GM19468 (cell line): ENCODE measurements at regions not wholly inside any gene's neighbourhood (a gene's known extent, or its start where the extent isn't known, plus 50 kb on each side); places are given as distances from the start of the nearest gene placed in this dataset.

Experiments
- ATAC-seq: cut with Tn5 transposase; IDR thresholded peaks from one replicate; pipeline ENCODE4 v1.9.1; 2021; ENCODE audit warnings: mild to moderate bottlenecking, moderate library complexity, moderate number of reproducible peaks; ENCODE audit not compliant: unreplicated experiment; ENCODE audit errors: extremely low read depth

DNA sequence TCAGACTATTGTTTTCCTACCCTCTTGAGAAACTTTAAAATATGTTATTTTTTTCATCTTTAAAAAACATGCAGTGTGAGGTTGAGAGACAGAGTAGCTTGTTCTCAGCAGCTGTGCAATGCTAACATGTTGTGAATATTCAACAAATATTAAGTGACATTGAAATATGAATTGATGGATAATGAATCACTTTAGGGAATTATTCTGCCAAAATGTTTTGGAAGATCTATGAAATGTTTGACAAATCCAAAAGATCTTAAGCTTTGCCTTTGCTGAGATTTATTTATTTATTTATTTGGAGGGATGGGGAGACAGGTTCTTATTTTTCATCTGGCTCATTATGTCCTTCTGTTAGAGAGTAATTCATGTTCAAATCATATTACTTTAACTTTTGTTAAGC is 680.1 kb upstream of the CXADR start:
- ATAC-seq, result no peak

GRCh38 chr21:16834791-16835190 is 678.1 kb upstream of the CXADR start:
- no peak for ATAC-seq

GRCh38 chr21:16837321-16837720 is 675.5 kb upstream of the CXADR start:
- ATAC-seq, result no peak

DNA sequence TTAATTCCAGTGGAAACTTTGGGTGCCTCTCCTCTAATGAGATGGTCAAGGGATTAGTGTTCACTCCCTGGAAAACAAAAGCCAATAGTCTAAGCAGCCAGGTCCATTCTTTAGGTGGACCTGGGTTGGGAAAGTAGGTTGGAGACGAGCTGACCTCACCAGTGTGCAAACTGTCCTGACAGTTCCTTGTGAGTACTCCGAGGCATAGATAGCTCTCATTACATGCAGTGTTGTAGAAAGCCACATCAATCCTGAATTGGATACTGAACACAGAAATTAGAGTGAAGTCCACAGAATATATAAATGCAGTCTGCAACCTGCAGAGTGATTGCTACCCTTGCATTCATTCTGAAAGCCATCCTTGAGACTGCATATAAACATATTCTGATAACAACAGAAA is 675.1 kb upstream of the CXADR start:
- ATAC-seq, result no peak

DNA sequence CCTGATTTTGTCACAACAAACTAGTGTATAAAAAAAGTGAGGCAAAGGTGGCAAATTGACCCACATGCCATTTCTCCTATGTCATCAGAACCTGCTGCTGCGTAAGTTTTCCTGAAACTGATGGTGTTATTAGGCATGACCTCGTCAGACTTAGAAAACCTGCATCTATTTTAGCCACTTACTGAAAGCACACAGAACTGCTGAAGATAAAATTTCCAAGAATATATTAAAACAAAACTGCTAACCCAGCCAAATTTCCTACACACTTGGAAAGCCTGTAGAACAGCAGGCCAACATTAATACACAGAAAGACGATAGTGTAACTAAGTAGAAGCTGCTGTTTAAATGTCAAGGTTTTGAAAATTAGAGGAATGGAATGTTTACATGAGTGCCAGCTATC is 674.5 kb upstream of the CXADR start:
- ATAC-seq, result no peak

- ATAC-seq, result no peak
Observed at GRCh38 chr21:16840538-16840937, 672.3 kb upstream of the CXADR start.

DNA sequence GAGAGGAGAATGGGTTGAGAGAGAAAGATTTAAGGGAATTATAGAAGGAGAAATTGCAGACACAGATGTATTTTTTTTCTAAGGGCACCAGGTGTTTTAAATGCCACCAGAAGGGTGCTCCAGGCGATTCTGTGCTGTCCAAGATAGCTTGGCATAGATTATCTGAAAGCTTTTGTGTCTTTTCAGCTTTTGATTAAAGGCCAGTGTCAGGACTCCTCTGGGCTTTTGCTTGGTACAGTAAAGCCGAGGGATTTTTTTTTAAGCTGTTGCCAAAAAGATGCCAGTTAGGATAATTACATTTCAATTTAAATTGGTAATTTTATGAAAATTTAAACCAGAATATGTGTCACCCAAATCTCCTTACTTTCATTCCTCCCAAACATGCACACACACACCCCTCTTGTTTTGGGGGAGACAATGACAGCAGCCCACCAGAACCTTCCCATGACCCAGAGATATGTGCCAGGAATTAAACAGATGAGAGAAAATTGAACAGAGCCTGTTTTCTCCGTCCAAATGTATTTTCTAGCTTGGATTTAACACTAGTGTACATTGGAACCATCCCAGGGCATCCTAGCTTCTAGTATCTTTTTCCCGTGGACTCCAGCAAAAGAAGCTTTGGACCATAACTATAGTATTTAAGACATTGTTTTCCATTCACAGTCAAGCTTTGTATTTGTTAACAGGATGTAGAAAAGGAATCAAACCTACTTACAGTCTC is 670.7 kb upstream of the CXADR start:
- no peak for ATAC-seq

DNA sequence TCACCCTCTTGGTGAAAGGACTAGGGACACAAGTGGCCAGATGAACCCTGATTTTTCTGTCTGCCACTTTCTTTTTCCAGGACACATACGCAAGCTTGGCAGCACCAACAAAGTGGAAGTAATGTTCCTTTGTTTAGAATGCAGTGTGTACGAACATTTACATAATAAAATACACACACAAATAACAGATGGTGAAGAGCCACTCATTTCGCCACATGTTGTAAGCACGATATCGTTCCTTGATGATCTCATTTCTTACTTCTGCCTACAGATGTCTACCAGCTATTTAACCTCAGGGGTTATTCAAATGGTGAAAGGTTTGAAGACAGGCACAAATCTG is 670.2 kb upstream of the CXADR start:
- ATAC-seq, result no peak

- no peak for ATAC-seq
Observed at GRCh38 chr21:16847211-16847610, 665.6 kb upstream of the CXADR start.

GRCh38 chr21:16851054-16851453 is 661.8 kb upstream of the CXADR start:
- no peak for ATAC-seq

DNA sequence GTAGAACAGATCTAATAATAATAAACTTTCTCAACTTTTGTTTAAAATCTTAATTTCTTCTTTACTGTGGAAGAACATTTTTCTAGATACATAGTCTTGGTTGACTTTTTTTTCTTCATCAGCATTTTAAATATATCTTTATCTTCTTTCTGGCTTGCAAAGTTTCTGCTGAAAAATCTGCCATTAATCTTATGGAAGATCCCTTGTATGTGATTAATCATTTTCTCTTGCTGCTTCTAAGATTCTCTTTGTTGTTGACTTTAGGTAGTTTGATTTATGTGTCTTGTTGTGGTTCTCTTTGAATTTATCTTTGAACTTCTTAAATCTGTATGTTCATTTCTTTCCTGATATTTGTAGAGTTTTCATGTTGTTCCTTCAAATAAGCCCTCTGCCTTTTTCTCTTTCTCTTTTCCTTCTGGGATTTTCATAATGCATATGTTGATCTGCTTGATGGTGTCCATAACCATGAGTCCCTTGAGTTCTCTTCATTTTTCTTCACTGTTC is 657.6 kb upstream of the CXADR start:
- no peak for ATAC-seq

GRCh38 chr21:16863362-16863905 is 649.4 kb upstream of the CXADR start:
- no peak for ATAC-seq

DNA sequence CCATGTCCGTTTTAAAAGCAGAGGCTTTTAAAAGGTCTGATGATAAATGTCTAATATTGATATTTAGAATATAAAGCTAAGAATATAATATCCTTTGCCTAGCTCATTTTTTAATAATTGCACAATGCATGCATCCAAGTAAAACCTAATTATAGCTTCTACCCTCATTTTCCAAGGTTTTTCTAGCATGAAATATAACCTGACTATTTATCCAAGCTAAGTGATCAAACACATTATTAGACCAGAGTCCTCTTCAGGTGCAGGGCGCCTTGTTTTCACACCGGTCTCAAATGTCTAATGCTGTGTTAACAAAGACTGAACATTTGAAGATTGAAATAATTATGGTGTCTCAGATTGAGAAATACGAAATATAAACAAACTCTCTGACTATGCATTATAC is 648.9 kb upstream of the CXADR start:
- no peak for ATAC-seq

DNA sequence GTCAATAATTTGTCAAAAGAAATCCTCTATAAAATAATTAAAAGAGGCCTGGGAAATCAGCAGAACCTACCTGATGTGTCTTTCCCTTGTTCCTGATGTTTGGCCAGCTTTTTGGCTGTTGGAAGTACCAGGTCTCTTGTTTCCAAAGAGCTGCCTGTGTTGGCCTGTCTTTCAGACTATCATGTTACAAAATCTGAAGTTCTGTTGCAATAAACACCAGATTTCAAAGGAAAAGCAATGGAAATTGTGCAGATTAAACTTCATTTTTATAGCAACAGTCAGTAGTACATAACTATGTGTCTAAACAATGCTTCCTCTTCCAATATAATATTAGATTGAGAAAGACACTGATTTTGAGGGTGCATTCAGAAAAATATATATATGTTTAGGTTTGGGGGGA is 647.2 kb upstream of the CXADR start:
- ATAC-seq, result no peak

DNA sequence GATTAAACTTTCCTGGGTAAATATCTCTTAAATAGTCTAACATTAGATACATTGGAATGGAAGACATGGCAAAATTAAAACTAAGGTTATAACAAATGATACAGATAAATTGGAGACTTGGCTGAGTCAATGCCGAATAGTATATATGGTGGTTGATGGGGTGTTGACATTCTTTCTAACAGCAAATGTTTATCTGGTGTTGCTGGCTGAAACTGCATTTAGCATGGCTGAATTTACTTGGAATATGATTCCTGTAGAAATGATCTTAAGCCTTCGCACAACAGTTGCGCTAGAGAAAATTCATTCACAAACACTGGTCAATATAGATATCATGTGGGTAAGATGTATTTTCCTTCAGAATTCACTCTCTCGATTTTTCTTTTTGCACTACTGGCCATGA is 646.0 kb upstream of the CXADR start:
- ATAC-seq, result no peak

- no peak for ATAC-seq
Observed at GRCh38 chr21:16870103-16870502, 642.7 kb upstream of the CXADR start.

- ATAC-seq, result no peak
Observed at GRCh38 chr21:16872616-16873015, 640.2 kb upstream of the CXADR start.

DNA sequence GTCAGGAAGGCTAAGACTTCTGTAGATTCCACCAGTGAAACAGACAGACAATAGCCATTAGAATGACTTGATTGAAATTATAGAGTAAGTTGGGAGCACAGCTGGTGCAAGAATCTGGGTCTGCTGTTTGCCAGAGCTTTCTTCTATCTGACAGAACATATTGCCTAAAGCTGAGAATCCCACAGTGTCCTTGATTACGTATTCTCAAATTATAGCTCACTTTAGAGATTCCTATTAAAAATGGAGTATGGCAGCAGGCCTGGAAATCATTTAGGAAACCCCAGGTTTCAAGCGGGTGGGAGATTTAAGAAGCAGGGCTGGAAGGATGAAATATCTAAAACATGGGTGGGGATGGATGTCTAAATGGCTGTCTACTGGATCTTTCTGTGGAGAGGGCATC is 639.7 kb upstream of the CXADR start:
- ATAC-seq, result no peak

DNA sequence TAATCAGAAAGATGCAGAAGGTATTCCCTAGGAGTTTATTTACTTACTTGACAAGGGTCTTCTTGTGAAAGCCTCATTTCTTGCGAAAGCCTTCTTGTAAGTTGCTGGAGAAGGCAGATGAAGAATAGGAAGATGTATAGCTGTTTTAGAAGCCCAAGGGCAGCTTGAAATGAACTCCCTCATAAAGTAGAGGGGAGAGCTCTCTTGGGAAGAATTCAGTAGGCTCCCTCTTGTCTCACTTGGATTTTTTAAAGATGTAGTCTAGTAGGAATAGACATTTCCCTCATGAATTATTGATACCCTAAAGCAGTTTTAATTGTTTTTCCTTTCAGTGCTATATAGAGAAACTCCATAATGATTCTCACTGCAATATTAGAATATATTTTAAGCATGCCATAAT is 639.2 kb upstream of the CXADR start:
- no peak for ATAC-seq

- no peak for ATAC-seq
Observed at GRCh38 chr21:16879479-16879878, 633.4 kb upstream of the CXADR start.

DNA sequence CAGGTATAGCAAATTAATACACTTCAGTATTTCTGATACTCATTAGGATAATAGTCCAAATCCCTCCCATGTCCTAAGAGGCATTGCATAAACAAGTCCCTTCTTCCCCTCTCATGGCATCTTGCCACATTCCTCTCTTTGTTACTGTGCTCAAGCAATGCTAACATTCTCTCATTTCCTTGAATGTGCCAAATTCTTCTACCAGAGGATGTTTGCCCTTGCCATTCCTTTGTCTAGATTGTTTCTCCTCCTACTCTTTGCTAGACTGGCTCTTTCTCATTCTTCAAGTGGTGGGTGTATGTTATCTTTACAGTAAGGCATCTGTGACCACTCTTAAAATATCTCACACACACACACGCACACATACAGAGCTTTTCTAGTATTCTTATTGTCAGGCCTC is 621.0 kb upstream of the CXADR start:
- ATAC-seq, result no peak

DNA sequence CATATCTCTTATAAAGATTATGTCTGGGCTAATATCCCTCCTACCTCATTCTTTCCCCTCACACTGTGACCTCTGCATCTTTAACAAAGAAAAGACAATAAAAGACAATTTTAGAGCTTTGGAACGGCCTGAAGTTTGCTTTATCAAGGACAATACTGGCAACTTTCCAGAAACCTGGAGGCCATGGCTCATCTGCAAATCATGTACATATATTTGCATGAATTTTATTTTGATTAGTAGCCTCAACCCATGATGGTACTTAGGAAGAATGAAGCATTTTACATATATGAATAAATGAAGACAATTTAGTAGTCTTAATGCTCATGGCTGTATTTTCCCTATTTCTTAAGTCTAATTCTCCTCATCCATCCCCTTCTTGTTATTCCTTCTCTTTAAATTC is 612.2 kb upstream of the CXADR start:
- no peak for ATAC-seq
